ENCODE measurements at regions not wholly inside any gene's neighbourhood (a gene's known extent, or its start where the extent isn't known, plus 50 kb on each side); places are given as distances from the start of the nearest gene placed in this dataset.

- no peak for DNase-seq (ENCODE audit: low read depth in 1 of 2, low spot score in 2 of 2)
- no peak overlapping the region for H2BK15ac ChIP-seq (ENCODE audit: low read length)
Observed at GRCh38 chr10:118840071-118840775, 85.5 kb upstream of the CACUL1 start.

More at GRCh38 chr10:118840071-118840775, 85.5 kb upstream of the CACUL1 start:
- H3K4me1 ChIP-seq (replicated peaks in 1 of 4; ENCODE audit: control insufficient read depth in 3 of 4, insufficient read depth in 4 of 4, low read length in 3 of 4) = no peaks in the 10 kb centered on the region
- no peak overlapping the region for H2AK5ac ChIP-seq (ENCODE audit: low read depth, low read length)
- no peak overlapping the region for H3K4me2 ChIP-seq (ENCODE audit: insufficient read depth in 1 of 2, low read depth in 2 of 2, low read length in 2 of 2)
- CTCF ChIA-PET (ENCODE audit: partially characterized antibody) = interaction anchor here (1.2 to 2.1 kb wide), 3 partner anchors 9 to 12 kb away, joined by 6 to 9 read pairs (median 7); no protein-coding TSS in a partner anchor
- no peak overlapping the region for H3K56ac ChIP-seq (replicated peaks; ENCODE audit: insufficient read length, low read depth, low read length)
- WGBS, 2 experiments (ENCODE audit: extremely low coverage in 1 of 2, insufficient coverage in 1 of 2, insufficient read length in 1 of 2, insufficient replicate concordance in 2 of 2, low coverage in 1 of 2, low lambda C conversion rate in 2 of 2, missing lambda C conversion rate in 1 of 2) = 89% methylated on average over 9 of the region's 12 CpGs; no CpG with 5 or more reads in 1 of the 2 experiments
- H3K79me2 ChIP-seq (ENCODE audit: control insufficient read depth in 1 of 2, insufficient read depth in 2 of 2, low read length in 2 of 2) = no peaks in the 10 kb centered on the region
- TF ChIP-seq BCL11A (IDR thresholded peaks at IDR 0.05; ENCODE audit: low read depth in 2 of 2, low read length in 2 of 2) = no peak
- H3K27ac ChIP-seq (ENCODE audit: low read depth, low read length) = no peak overlapping the region
- H3K36me3 ChIP-seq (ENCODE audit: control insufficient read depth in 2 of 4, insufficient read depth in 4 of 4, low read length in 3 of 4) = no peaks in the 10 kb centered on the region
- no peak overlapping the region for H2AFZ ChIP-seq (ENCODE audit: low read length)
- H3K79me1 ChIP-seq (ENCODE audit: low read depth, low read length) = no peaks in the 10 kb centered on the region
- H3K23me2 ChIP-seq (ENCODE audit: low read depth, low read length) = no peaks in the 10 kb centered on the region
- no peak overlapping the region for H2BK120ac ChIP-seq (replicated peaks; ENCODE audit: low read depth, low read length)
- no peaks in the 10 kb centered on the region for H4K20me1 ChIP-seq (replicated peaks in 1 of 2; ENCODE audit: control insufficient read depth in 1 of 2, insufficient read depth in 2 of 2, low read length in 2 of 2)
- no peak overlapping the region for H2BK5ac ChIP-seq (ENCODE audit: low read depth, low read length)
- no peak overlapping the region for H3K14ac ChIP-seq (ENCODE audit: insufficient read length)
- H2BK12ac ChIP-seq (ENCODE audit: low read depth, low read length) = no peak overlapping the region
- H2BK20ac ChIP-seq (ENCODE audit: low read length) = no peak overlapping the region
- no peak overlapping the region for H3K18ac ChIP-seq (ENCODE audit: extremely low read depth, low read length)
- no peak overlapping the region for H4K8ac ChIP-seq (ENCODE audit: extremely low read depth, insufficient read depth, low read length)
- H3K27me3 ChIP-seq (replicated peaks in 1 of 4; ENCODE audit: control insufficient read depth in 3 of 4, extremely low read depth in 1 of 4, insufficient read depth in 3 of 4, low read length in 3 of 4) = no peaks in the 10 kb centered on the region; a peak in 1 of 7 replicates
- no peaks in the 10 kb centered on the region for H3K9me3 ChIP-seq (ENCODE audit: insufficient read depth in 2 of 2, low read depth in 1 of 2, low read length in 1 of 2)
- H4K91ac ChIP-seq (replicated peaks; ENCODE audit: insufficient read length, low read length) = no peak overlapping the region
- no peak overlapping the region for H4K5ac ChIP-seq (ENCODE audit: insufficient read length, low read depth, low read length)
- no peak overlapping the region for H3K4ac ChIP-seq (replicated peaks; ENCODE audit: insufficient read length, low read depth, low read length)
- POLR2A ChIA-PET (ENCODE audit: partially characterized antibody) = no interaction called here
- no peak overlapping the region for H3K4me3 ChIP-seq (ENCODE audit: extremely low read depth in 1 of 4, insufficient read depth in 2 of 4, low read depth in 3 of 4, low read length in 4 of 4)
- no peak overlapping the region for H3K23ac ChIP-seq (ENCODE audit: insufficient read length)
- no peak for FAIRE-seq
- H3K9ac ChIP-seq (replicated peaks in 1 of 4; ENCODE audit: extremely low read depth in 1 of 4, low read depth in 3 of 4, low read length in 3 of 4) = no peak overlapping the region

Data from H1 (cell line).